T-cell (primary cell): ENCODE measurements at regions not wholly inside any gene's neighbourhood (a gene's known extent, or its start where the extent isn't known, plus 50 kb on each side); places are given as distances from the start of the nearest gene placed in this dataset.

ENCODE experiments used
- ATAC-seq, 4 experiments: fragments of 200-7000 bp in 3 of 4; fragments of 150-1000 bp in 1 of 4; cut with Tn5 transposase; replicated peaks in 1 of 4; 1 replicate in 3 of 4; 2 replicates in 1 of 4; pipeline ENCODE4 v1.10.0; 2021; ENCODE audit warnings: moderate library complexity in 3 of 4, mild to moderate bottlenecking in 2 of 4, moderate number of reproducible peaks in 1 of 4
- CTCF ChIA-PET, 2 donors: fragments of 300-600 bp; sonication (Branson Sonifier 250); formaldehyde crosslinking; loops; one replicate each; lab custom pipeline; 2022; ENCODE audit warnings: antibody characterized with exemption in 2 of 2; lab: Charles Lee
- POLR2A ChIA-PET, 2 donors: fragments of 300-600 bp; sonication (Branson Sonifier 250); formaldehyde crosslinking; loops; one replicate each; lab custom pipeline; 2022; ENCODE audit warnings: antibody characterized with exemption in 2 of 2; lab: Charles Lee
- DNase-seq, 35 experiments: peaks; one replicate each; pipeline versions ENCODE4 v3.0.0 to v3.0.0-alpha.2; 2013 to 2023
- H3K27ac ChIP-seq: one replicate; pipeline ENCODE4 v1.5.1; 2013; ENCODE audit warnings: low read length
- H3K27me3 ChIP-seq, 2 experiments: replicated peaks in 1 of 2; 1 replicate in 1 of 2; 2 replicates in 1 of 2; pipeline versions ENCODE4 v1.6.1 to v1.7.0; 2013; ENCODE audit warnings: low read length in 1 of 2, mixed read lengths in 1 of 2; ENCODE audit not compliant: control insufficient read depth in 2 of 2, insufficient read depth in 2 of 2; ENCODE audit errors: extremely low read depth in 1 of 2
- H3K36me3 ChIP-seq, 2 donors: 1 replicate in 1 of 2; 2 replicates in 1 of 2; pipeline versions ENCODE4 v1.6.1 to v1.7.0; 2013; ENCODE audit warnings: low read length in 1 of 2; ENCODE audit not compliant: control insufficient read depth in 2 of 2, insufficient read depth in 1 of 2; ENCODE audit errors: extremely low read depth in 1 of 2
- H3K4me1 ChIP-seq, 2 experiments: 1 replicate in 1 of 2; 2 replicates in 1 of 2; pipeline versions ENCODE4 v1.6.1 to v1.7.0; 2013; ENCODE audit warnings: low read length in 2 of 2, mixed read lengths in 1 of 2; ENCODE audit not compliant: insufficient read depth in 2 of 2, control insufficient read depth in 1 of 2; ENCODE audit errors: extremely low read depth in 1 of 2
- H3K4me3 ChIP-seq, 2 donors: 1 replicate in 1 of 2; 2 replicates in 1 of 2; pipeline versions ENCODE4 v1.5.1 to v1.7.0; 2013; ENCODE audit warnings: mild to moderate bottlenecking in 2 of 2, low read length in 1 of 2, moderate library complexity in 1 of 2; ENCODE audit not compliant: control insufficient read depth in 1 of 2; ENCODE audit errors: extremely low read depth in 1 of 2
- H3K9me3 ChIP-seq: 2 replicates; pipeline ENCODE4 v1.7.0; 2013
- H3K27ac Mint-ChIP-seq, 2 donors: one replicate each; pipeline ENCODE4 v1.8.0; 2020 to 2021; ENCODE audit warnings: mild to moderate bottlenecking in 2 of 2, mixed read lengths in 2 of 2
- H3K27me3 Mint-ChIP-seq, 2 donors: one replicate each; pipeline ENCODE4 v1.8.0; 2021 to 2022; ENCODE audit warnings: mixed read lengths in 2 of 2
- H3K36me3 Mint-ChIP-seq: one replicate; pipeline ENCODE4 v1.8.0; 2021; ENCODE audit warnings: mixed read lengths
- H3K4me1 Mint-ChIP-seq, 3 donors: one replicate each; pipeline ENCODE4 v1.8.0; 2020 to 2022; ENCODE audit warnings: mixed read lengths in 3 of 3, mild to moderate bottlenecking in 1 of 3
- H3K4me3 Mint-ChIP-seq, 3 donors: one replicate each; pipeline ENCODE4 v1.8.0; 2020 to 2022; ENCODE audit warnings: mild to moderate bottlenecking in 3 of 3, mixed read lengths in 3 of 3, moderate library complexity in 3 of 3
- H3K9me3 Mint-ChIP-seq, 3 donors: one replicate each; pipeline ENCODE4 v1.8.0; 2020 to 2022; ENCODE audit warnings: mixed read lengths in 3 of 3
- WGBS: methylation state at CpG from one replicate; pipeline ENCODE4 v1.1.5; 2013; ENCODE audit warnings: missing lambda C conversion rate; ENCODE audit not compliant: insufficient coverage; 5-methylcytosine and 5-hydroxymethylcytosine counted together

DNA sequence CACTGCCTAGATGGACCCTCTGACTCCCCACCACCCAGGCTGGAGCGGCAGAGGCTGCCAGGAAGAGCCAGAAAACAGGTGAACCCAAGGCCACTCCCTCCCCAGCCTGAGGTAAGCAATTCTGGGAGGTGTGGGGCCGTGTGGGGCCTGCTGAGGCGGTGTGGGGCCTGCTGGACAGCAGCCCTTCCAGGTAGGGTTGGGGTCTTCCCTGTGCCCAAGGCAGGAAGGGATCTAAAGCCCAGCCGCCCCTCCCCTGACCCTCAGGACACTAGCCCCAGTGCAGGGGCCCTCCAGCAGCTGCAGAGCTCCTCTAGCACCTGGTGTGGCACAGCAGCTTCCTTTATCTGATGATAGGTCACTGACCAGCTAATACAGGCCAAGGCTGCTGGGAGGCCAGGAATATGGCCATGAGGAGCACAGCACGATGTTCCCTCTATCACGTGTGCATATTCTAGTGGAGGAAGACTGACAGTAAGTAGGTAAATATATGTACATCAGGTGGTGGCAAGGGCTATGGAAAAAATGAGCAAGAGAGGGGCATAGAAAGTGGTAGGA, 86.9 kb downstream of the IER5 start:
- WGBS, result 100% methylated on average over 2 of the region's 6 CpGs
- Histone ChIP-seq H3K36me3 (no peaks in the 10 kb centered on the region), H3K27ac (no peak overlapping the region), H3K9me3 (no peaks in the 10 kb centered on the region), H3K4me3 (no peak overlapping the region), H3K4me1 (peaks cover 6 to 8% of the 10 kb centered on the region in 2 experiments), H3K27me3 (peaks cover 0 to 12% of the 10 kb centered on the region in 2 experiments)
- Mint-ChIP-seq H3K9me3 (peaks cover 0 to 13% (median 0%) of the 10 kb centered on the region in 3 donors), H3K27me3 (peaks cover 4 to 5% of the 10 kb centered on the region in 2 donors), H3K36me3 (no peaks in the 10 kb centered on the region), H3K27ac (no peak overlapping the region), H3K4me3 (no peak overlapping the region), H3K4me1 (peaks cover 11 to 13% (median 13%) of the 10 kb centered on the region in 3 donors)
- ChIA-PET CTCF (interaction anchor here in 1 of 2 donors (0.9 kb wide), 1 partner anchor 141 kb away, joined by 3 read pairs; no protein-coding TSS in a partner anchor), POLR2A (no interaction called here)
- ATAC-seq (no peak), DNase-seq (no peak)

DNA sequence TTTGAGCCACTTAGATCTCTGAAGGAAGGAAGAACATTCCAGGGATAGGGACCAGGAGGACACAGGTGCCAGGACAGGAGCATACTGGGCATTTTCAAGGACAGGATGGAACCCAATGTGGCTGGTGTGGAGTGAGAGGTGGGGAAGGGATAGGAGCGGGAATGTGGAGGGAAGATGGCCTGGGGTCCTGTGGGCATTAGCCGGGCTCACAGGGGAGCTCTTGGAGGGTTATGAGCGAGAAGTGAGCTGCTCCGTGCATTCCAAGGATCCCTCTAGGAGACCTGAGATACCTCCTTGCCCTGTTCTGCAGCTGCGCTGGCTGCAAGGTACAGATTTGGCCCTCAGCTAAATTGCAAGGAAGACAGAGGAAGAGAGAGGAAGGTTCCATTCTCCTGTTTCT, 87.5 kb downstream of the IER5 start:
- peaks cover 13 to 16% (median 15%) of the 10 kb centered on the region in 3 donors for H3K4me1 Mint-ChIP-seq
- POLR2A ChIA-PET, result no interaction called here

DNA sequence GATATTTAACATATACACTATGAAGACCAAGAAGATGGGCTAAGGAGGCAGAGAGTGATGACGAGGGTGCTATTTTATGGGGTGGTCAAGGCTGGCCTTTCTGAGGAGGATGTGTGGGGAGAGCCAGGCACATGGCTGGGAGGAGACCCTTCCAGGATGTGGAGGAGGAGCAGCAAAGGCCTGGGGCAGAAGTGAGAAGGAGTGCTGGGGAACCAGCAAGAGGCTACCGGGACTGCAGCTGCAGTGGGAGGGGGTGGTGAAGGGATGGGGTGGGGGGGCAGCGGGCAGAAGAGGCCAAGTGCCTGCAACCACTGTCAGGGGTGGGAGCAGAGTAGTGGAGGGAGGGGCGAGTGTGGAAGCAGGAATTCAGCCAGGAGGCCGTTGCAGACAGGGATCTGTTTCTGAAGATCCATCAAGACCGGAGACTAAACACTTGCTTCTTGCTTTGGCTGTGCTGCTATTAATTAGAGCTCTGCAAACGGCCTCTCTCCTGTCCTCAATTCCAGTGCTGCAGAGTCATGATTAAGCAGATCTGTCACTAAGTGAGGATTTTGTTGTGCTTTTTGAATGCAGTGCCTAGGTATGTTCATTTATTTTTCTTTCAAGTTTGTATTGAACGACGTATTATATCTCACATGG, 89.9 kb downstream of the IER5 start:
- peaks cover 13% of the 10 kb centered on the region in 2 experiments for H3K4me1 ChIP-seq
- no peak for DNase-seq
- no peak overlapping the region for H3K4me3 ChIP-seq
- ATAC-seq, result no peak
- peaks cover 4 to 8% of the 10 kb centered on the region in 2 donors for H3K27me3 Mint-ChIP-seq
- H3K9me3 Mint-ChIP-seq, result peaks cover 0 to under 1% (median 0%) of the 10 kb centered on the region in 3 donors
- ChIA-PET POLR2A (no interaction called here), CTCF (no interaction called here)
- H3K36me3 ChIP-seq, result no peaks in the 10 kb centered on the region
- H3K4me3 Mint-ChIP-seq, result no peak overlapping the region
- WGBS, result 76% methylated on average over 6 of the region's 9 CpGs
- no peak overlapping the region for H3K27ac ChIP-seq
- H3K27ac Mint-ChIP-seq, result no peak overlapping the region
- no peaks in the 10 kb centered on the region for H3K36me3 Mint-ChIP-seq
- peaks cover 13 to 16% (median 15%) of the 10 kb centered on the region in 3 donors for H3K4me1 Mint-ChIP-seq
- H3K27me3 ChIP-seq, result peaks cover 2 to 17% of the 10 kb centered on the region in 2 experiments
- no peaks in the 10 kb centered on the region for H3K9me3 ChIP-seq

More for the DNA sequence above, 87.5 kb downstream of the IER5 start:
- Mint-ChIP-seq H3K27ac (no peak overlapping the region), H3K27me3 (peaks cover 4 to 5% of the 10 kb centered on the region in 2 donors), H3K4me3 (no peak overlapping the region), H3K36me3 (no peaks in the 10 kb centered on the region), H3K9me3 (peaks cover 0 to 13% (median 0%) of the 10 kb centered on the region in 3 donors)
- ATAC-seq (no peak), DNase-seq (no peak)
- no peak overlapping the region for H3K4me3 ChIP-seq
- CTCF ChIA-PET, result interaction anchor here in 1 of 2 donors (0.6 to 0.9 kb wide), 2 partner anchors 141 to 649 kb away, joined by 3 read pairs; no protein-coding TSS in a partner anchor
- H3K36me3 ChIP-seq, result no peaks in the 10 kb centered on the region
- WGBS, result 87% methylated on average over 3 of the region's 5 CpGs
- H3K27me3 ChIP-seq, result peaks cover 0 to 16% of the 10 kb centered on the region in 2 experiments
- H3K4me1 ChIP-seq, result peaks cover 11 to 13% of the 10 kb centered on the region in 2 experiments
- H3K9me3 ChIP-seq, result no peaks in the 10 kb centered on the region
- no peak overlapping the region for H3K27ac ChIP-seq

DNA sequence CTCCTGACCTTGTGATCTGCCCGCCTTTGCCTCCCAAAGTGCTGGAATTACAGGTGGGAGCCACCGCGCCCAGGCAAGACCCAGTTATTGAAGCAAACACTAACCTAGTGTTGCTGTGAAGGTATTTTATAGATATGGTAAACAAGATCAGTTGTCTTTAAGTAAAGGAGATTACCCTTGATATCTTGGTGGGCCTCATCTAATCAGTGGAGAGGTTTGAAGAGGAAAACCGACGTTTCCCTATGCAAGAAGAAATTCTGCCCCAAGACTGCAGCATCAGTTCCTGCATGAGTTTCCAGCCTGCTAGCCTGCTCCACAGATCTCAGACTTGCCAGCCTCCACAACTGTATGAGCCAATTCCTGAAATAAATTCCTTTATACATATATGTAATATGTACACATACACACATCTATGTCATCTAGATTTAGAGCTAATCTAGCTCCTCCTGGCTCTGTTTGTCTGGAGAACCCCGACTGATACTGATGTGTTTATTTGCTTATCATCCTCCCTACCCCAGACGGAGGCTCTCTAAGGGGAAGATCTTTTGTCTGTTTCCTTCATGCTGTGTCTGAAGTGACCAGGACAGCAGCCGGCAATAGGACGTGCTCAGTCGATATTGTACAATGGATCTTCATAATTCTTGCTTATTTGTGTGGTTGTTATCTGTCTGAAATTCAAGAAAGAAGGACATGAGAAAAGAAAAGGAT, 90.9 kb downstream of the IER5 start:
- ChIA-PET POLR2A (no interaction called here), CTCF (interaction anchor here in 1 of 2 donors (0.5 to 1.0 kb wide), 2 partner anchors 36 to 244 kb away, joined by 3 read pairs; no protein-coding TSS in a partner anchor)
- DNase-seq, result no peak
- no peak overlapping the region for H3K4me3 ChIP-seq
- no peaks in the 10 kb centered on the region for H3K36me3 ChIP-seq
- H3K4me1 ChIP-seq, result peaks cover 13% of the 10 kb centered on the region in 2 experiments
- peak overlapping the region; percentile 42 to 48 for H3K27ac Mint-ChIP-seq
- H3K4me1 Mint-ChIP-seq, result peaks cover 13 to 16% (median 15%) of the 10 kb centered on the region in 3 donors
- H3K9me3 Mint-ChIP-seq, result no peaks in the 10 kb centered on the region
- peak overlapping the region in 1 of 3 donors; percentile 60 for H3K4me3 Mint-ChIP-seq
- no peaks in the 10 kb centered on the region for H3K9me3 ChIP-seq
- WGBS, result 62% methylated on average over 7 of the region's 10 CpGs
- peaks cover 2 to 20% of the 10 kb centered on the region in 2 experiments for H3K27me3 ChIP-seq
- peaks cover 4 to 13% of the 10 kb centered on the region in 2 donors for H3K27me3 Mint-ChIP-seq
- H3K36me3 Mint-ChIP-seq, result no peaks in the 10 kb centered on the region
- H3K27ac ChIP-seq, result no peak overlapping the region
- ATAC-seq, result peak in 3 of 4 experiments; percentile 36 to 53 (median 50)

DNA sequence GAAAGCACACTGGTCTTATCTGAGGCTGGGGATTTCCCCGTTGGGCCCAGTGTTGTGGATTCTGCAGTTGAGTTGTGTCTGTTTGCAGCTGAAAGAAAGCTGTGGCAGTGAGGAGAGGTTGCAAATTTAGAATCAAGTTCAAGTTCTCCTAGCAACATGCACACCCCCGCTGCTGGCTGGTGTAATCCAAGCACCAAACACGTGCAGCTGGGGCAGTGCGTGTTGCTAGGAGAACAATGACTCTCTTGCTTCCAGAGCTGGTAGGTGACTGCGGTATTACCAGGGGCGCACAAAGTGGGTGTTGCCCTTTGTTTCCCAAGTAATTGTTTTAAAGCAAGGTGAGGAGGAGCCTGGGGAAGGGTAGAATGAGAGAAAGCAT, 91.5 kb downstream of the IER5 start:
- CTCF ChIA-PET, result interaction anchor here (0.5 to 1.0 kb wide), 4 partner anchors 10 to 243 kb away, joined by 3 to 7 read pairs (median 4); no protein-coding TSS in a partner anchor
- no peak overlapping the region for H3K4me3 ChIP-seq
- H3K9me3 Mint-ChIP-seq, result no peaks in the 10 kb centered on the region
- peaks cover 13 to 16% (median 15%) of the 10 kb centered on the region in 3 donors for H3K4me1 Mint-ChIP-seq
- no peak overlapping the region for H3K27ac ChIP-seq
- POLR2A ChIA-PET, result interaction anchor here in 1 of 2 donors (0.6 kb wide), 1 partner anchor 605 kb away, joined by 3 read pairs; no protein-coding TSS in a partner anchor
- DNase-seq (peak in 31 of 35 experiments; percentile 9 to 72 (median 36)), ATAC-seq (peak; percentile 49 to 91 (median 69))
- H3K27ac Mint-ChIP-seq, result peak overlapping the region; percentile 42 to 48
- no peaks in the 10 kb centered on the region for H3K9me3 ChIP-seq
- H3K36me3 ChIP-seq, result no peaks in the 10 kb centered on the region
- H3K4me3 Mint-ChIP-seq, result peak overlapping the region in 1 of 3 donors; percentile 60
- H3K27me3 Mint-ChIP-seq, result peaks cover 3 to 18% of the 10 kb centered on the region in 2 donors
- no peaks in the 10 kb centered on the region for H3K36me3 Mint-ChIP-seq
- 17% methylated on average over 6 of the region's 6 CpGs for WGBS
- H3K4me1 ChIP-seq, result peaks cover 13% of the 10 kb centered on the region in 2 experiments
- peaks cover 2 to 19% of the 10 kb centered on the region in 2 experiments for H3K27me3 ChIP-seq
